HFFc6 (cell line): ENCODE measurements at regions not wholly inside any gene's neighbourhood (a gene's known extent, or its start where the extent isn't known, plus 50 kb on each side); places are given as distances from the start of the nearest gene placed in this dataset.
"Not testable (repeated sequence)": the region's sequence is repeated elsewhere in the genome, so short reads cannot be mapped to it uniquely, and the experiment has no call there.

ENCODE experiments used
- DNase-seq: peaks from one replicate; pipeline ENCODE4 v3.0.0-alpha.2; 2018
- H3K27ac Mint-ChIP-seq: 2 replicates; pipeline ENCODE4 v1.8.0; 2020; ENCODE audit warnings: mild to moderate bottlenecking, mixed read lengths
- H3K27me3 Mint-ChIP-seq: 2 replicates; pipeline ENCODE4 v1.8.0; 2021; ENCODE audit warnings: mild to moderate bottlenecking, moderate library complexity, mixed read lengths; ENCODE audit not compliant: insufficient read depth
- H3K36me3 Mint-ChIP-seq: 2 replicates; pipeline ENCODE4 v1.8.0; 2021; ENCODE audit warnings: low read depth, mixed read lengths
- H3K4me1 Mint-ChIP-seq: 2 replicates; pipeline ENCODE4 v1.8.0; 2020; ENCODE audit warnings: low read depth, mixed read lengths
- H3K4me3 Mint-ChIP-seq: 2 replicates; pipeline ENCODE4 v1.8.0; 2020; ENCODE audit warnings: mild to moderate bottlenecking, moderate library complexity, mixed read lengths
- H3K9me3 Mint-ChIP-seq: 2 replicates; pipeline ENCODE4 v1.8.0; 2020; ENCODE audit warnings: mild to moderate bottlenecking, mixed read lengths
- CTCF ChIP-seq: fragments of 200-600 bp; sonication (generic); IDR thresholded peaks from 2 replicates; pipeline ENCODE4 v1.5.0; 2021; ENCODE audit warnings: antibody characterized with exemption, mild to moderate bottlenecking

- H3K27ac Mint-ChIP-seq, result no peak overlapping the region
- H3K4me1 Mint-ChIP-seq, result no peaks in the 10 kb centered on the region
Measured at GRCh38 chr13:81375709-81376108, 1034.8 kb upstream of the SPRY2 start.

GRCh38 chr13:81362711-81363110 is 1021.8 kb upstream of the SPRY2 start:
- H3K27me3 Mint-ChIP-seq, DNase-seq, H3K27ac Mint-ChIP-seq, H3K36me3 Mint-ChIP-seq, H3K4me1 Mint-ChIP-seq, H3K4me3 Mint-ChIP-seq: not testable (repeated sequence)
- H3K9me3 Mint-ChIP-seq, result peaks cover 36% of the 10 kb centered on the region

More at GRCh38 chr13:81375709-81376108, 1034.8 kb upstream of the SPRY2 start:
- Mint-ChIP-seq H3K27me3 (no peaks in the 10 kb centered on the region), H3K36me3 (no peaks in the 10 kb centered on the region), H3K4me3 (no peak overlapping the region), H3K9me3 (peaks cover 22% of the 10 kb centered on the region)
- DNase-seq, result no peak
- no peak for TF ChIP-seq CTCF

GRCh38 chr13:81350056-81350455 is 1009.1 kb upstream of the SPRY2 start:
- Mint-ChIP-seq H3K4me1 (no peaks in the 10 kb centered on the region), H3K36me3 (no peaks in the 10 kb centered on the region), H3K9me3 (peaks cover 32% of the 10 kb centered on the region), H3K4me3 (no peak overlapping the region), H3K27me3 (no peaks in the 10 kb centered on the region), H3K27ac (no peak overlapping the region)
- no peak for DNase-seq
- no peak for TF ChIP-seq CTCF

GRCh38 chr13:81340118-81341069 is 999.5 kb upstream of the SPRY2 start:
- not testable (repeated sequence) for H3K4me1 Mint-ChIP-seq, H3K4me3 Mint-ChIP-seq, DNase-seq, H3K27ac Mint-ChIP-seq, H3K36me3 Mint-ChIP-seq, H3K27me3 Mint-ChIP-seq
- peaks cover 45% of the 10 kb centered on the region for H3K9me3 Mint-ChIP-seq

GRCh38 chr13:81339666-81340065 is 998.7 kb upstream of the SPRY2 start:
- not testable (repeated sequence) for H3K36me3 Mint-ChIP-seq, H3K27ac Mint-ChIP-seq, H3K4me1 Mint-ChIP-seq, H3K4me3 Mint-ChIP-seq, H3K27me3 Mint-ChIP-seq, DNase-seq
- H3K9me3 Mint-ChIP-seq, result peaks cover 40% of the 10 kb centered on the region

GRCh38 chr13:81334481-81334880 is 993.6 kb upstream of the SPRY2 start:
- Mint-ChIP-seq H3K36me3 (no peaks in the 10 kb centered on the region), H3K4me1 (no peaks in the 10 kb centered on the region), H3K27me3 (no peaks in the 10 kb centered on the region), H3K9me3 (peaks cover under 1% of the 10 kb centered on the region; the same call in 1 of the 2 replicates), H3K27ac (no peak overlapping the region), H3K4me3 (no peak overlapping the region)
- TF ChIP-seq CTCF, result no peak
- DNase-seq, result no peak

GRCh38 chr13:81326913-81327312 is 986.0 kb upstream of the SPRY2 start:
- TF ChIP-seq CTCF, result no peak
- no peak overlapping the region for H3K27ac Mint-ChIP-seq
- H3K9me3 Mint-ChIP-seq, result peaks cover 10% of the 10 kb centered on the region
- H3K36me3 Mint-ChIP-seq, result peaks cover 5% of the 10 kb centered on the region; the same call in 1 of the 2 replicates
- no peaks in the 10 kb centered on the region for H3K27me3 Mint-ChIP-seq
- H3K4me3 Mint-ChIP-seq, result no peak overlapping the region
- DNase-seq, result no peak
- no peaks in the 10 kb centered on the region for H3K4me1 Mint-ChIP-seq
